PFSK-1 (cell line): ENCODE measurements at regions not wholly inside any gene's neighbourhood (a gene's known extent, or its start where the extent isn't known, plus 50 kb on each side); places are given as distances from the start of the nearest gene placed in this dataset.

Experiments used
- FOXP2 ChIP-seq: optimal IDR thresholded peaks from 2 replicates; pipeline ENCODE3; 2011; ENCODE audit warnings: borderline replicate concordance, control low read depth, inconsistent platforms; ENCODE audit not compliant: insufficient read depth; ENCODE audit errors: extremely low read length, extremely low read depth
- POLR2AphosphoS5 ChIP-seq: IDR thresholded peaks from 2 replicates; pipeline ENCODE4 v1.6.1; 2012; ENCODE audit warnings: low read depth, mild to moderate bottlenecking, control low read depth, low read length, moderate library complexity
- SIN3A ChIP-seq: IDR thresholded peaks from 2 replicates; pipeline ENCODE4 v1.6.1; 2012; ENCODE audit warnings: mild to moderate bottlenecking, low read length, moderate library complexity, borderline replicate concordance; ENCODE audit not compliant: insufficient read depth
- TAF1 ChIP-seq: IDR thresholded peaks from 2 replicates; pipeline ENCODE4 v1.6.1; 2012; ENCODE audit warnings: low read length, control low read depth, borderline replicate concordance; ENCODE audit not compliant: insufficient read depth
- TF ChIP-seq, protein P1 (sequence below), 2 experiments: IDR thresholded peaks; 2 replicates each; pipeline versions ENCODE4 v1.6.1 to v1.8.0; 2011 to 2012; ENCODE audit warnings: low read depth in 2 of 2, low read length in 2 of 2, control low read depth in 1 of 2, inconsistent platforms in 1 of 2, mild to moderate bottlenecking in 1 of 2, moderate library complexity in 1 of 2; ENCODE audit not compliant: insufficient read depth in 1 of 2

DNA sequence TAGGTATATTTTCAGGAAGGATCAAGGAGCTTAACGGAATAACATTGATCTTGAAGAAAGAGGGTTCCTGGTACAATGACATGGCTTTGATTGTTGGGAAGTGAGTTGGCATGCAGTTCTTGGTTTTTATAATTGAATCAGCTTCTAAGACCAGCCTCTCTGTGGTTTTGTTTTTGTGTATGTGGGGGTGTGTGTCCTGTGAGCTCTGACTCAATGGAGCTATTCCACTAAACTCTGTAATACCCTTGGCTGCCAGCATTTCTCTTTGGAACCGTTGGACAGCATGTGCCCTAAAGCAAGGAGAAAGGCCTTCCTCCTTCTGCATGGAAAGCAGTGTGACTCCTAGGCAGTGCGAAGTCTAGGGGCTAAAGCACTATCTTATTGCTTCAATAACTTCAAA, 124.8 kb downstream of the EDEM1 start:
- TF ChIP-seq FOXP2 = no peak
- TF ChIP-seq, protein P1, sequence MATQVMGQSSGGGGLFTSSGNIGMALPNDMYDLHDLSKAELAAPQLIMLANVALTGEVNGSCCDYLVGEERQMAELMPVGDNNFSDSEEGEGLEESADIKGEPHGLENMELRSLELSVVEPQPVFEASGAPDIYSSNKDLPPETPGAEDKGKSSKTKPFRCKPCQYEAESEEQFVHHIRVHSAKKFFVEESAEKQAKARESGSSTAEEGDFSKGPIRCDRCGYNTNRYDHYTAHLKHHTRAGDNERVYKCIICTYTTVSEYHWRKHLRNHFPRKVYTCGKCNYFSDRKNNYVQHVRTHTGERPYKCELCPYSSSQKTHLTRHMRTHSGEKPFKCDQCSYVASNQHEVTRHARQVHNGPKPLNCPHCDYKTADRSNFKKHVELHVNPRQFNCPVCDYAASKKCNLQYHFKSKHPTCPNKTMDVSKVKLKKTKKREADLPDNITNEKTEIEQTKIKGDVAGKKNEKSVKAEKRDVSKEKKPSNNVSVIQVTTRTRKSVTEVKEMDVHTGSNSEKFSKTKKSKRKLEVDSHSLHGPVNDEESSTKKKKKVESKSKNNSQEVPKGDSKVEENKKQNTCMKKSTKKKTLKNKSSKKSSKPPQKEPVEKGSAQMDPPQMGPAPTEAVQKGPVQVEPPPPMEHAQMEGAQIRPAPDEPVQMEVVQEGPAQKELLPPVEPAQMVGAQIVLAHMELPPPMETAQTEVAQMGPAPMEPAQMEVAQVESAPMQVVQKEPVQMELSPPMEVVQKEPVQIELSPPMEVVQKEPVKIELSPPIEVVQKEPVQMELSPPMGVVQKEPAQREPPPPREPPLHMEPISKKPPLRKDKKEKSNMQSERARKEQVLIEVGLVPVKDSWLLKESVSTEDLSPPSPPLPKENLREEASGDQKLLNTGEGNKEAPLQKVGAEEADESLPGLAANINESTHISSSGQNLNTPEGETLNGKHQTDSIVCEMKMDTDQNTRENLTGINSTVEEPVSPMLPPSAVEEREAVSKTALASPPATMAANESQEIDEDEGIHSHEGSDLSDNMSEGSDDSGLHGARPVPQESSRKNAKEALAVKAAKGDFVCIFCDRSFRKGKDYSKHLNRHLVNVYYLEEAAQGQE (IDR thresholded peaks at IDR 0.05; ENCODE audit: insufficient read depth in 1 of 2, low read depth in 2 of 2, low read length in 2 of 2) = no peak
- no peak for TF ChIP-seq SIN3A
- no peak for TF ChIP-seq TAF1
- no peak for TF ChIP-seq POLR2AphosphoS5

DNA sequence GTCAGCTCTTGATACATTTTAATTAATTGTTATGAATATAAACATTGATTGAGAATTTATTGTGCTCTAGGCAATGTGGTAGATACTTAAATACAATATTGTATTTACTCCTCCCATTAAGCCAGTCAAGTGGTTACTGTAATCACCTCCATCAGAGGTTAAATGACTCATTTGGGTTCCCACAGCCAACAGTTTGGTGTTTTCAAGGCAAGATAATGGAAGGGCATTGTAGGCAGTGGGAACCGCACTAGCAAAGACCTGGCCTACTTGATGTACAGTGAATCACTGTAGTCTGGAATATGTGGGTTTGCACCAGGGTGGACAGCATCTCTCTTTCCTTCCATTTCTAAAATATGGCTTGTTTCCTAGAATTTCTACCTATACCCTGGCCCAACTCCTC, 127.4 kb downstream of the EDEM1 start:
- TF ChIP-seq SIN3A (no peak), TAF1 (no peak), POLR2AphosphoS5 (no peak), FOXP2 (no peak)
- TF ChIP-seq, protein P1 (IDR thresholded peaks at IDR 0.05; ENCODE audit: insufficient read depth in 1 of 2, low read depth in 2 of 2, low read length in 2 of 2) = no peak

DNA sequence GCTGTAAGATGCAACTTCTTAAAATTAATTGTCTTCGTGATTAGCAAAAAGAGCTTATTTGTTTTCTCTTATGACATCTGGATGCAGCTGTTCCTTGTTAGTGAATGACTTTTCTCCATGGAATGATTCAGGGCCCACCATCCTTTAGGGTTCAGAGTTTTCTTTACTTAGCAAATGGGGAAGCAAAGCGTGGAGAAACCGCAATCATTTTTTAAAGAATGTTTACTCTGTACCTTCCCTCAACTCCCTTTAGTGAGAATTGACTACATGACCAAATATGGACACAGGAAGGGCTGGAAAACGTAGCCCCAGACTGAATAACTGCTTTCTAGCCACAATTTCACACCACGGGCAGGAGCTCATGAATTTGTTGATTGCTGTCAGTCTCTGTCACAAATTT, 130.1 kb downstream of the EDEM1 start:
- TF ChIP-seq SIN3A (no peak), POLR2AphosphoS5 (no peak), FOXP2 (no peak), TAF1 (no peak)
- TF ChIP-seq, protein P1 (IDR thresholded peaks at IDR 0.05; ENCODE audit: insufficient read depth in 1 of 2, low read depth in 2 of 2, low read length in 2 of 2) = no peak

DNA sequence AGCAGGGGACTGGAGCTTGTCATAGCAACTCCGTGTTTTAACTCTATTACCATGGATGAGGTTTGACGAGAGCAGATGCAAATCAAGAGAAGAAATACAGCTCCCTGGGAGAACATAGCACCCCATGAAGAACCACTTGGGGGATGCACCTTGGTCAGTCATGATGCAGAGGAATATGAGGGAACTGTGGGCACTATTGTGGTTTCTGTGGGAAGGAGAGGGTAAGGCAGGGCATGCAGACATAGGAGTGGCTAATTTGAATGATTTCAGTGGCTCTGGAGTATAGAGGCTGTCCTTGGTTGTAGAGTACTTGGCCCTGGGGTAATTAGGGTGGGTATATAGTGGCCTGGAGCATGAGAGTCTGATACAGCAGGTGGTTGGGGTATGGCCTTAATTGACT, 131.9 kb downstream of the EDEM1 start:
- TF ChIP-seq SIN3A (no peak), FOXP2 (no peak)

DNA sequence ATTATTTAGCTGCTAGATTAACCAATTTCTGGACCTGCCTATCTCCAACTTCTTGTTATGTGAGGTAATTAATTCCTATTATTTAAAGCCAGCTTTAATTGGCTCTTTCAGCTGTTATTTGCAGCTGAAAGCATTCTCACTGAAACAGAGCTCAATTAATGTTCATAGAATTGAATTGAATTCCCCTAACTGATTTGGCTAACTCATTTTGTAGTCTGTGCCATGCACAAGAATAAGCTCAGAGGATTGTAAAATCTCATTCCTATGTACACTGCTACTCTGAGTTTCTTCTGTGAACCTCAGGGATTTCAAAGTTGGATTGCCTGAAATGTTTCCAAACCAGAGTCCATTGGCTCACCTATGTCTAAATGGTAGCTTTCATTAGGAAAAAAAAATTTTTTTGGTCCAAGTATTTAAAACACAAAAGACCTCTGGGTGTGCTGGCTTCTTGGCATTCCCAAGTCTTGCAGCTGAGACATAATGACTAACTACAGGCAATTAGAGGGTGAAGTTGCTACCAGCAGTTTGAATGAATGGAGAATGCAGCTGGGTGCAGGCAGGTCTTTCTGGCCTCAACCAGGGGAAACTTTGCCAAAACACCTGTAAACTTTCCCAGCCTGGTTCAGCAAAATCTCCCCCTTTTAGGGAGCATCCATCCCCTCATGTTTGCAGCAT, 134.3 kb downstream of the EDEM1 start:
- no peak for TF ChIP-seq TAF1
- no peak for TF ChIP-seq SIN3A
- TF ChIP-seq POLR2AphosphoS5 = no peak
- TF ChIP-seq, protein P1 (IDR thresholded peaks at IDR 0.05; ENCODE audit: insufficient read depth in 1 of 2, low read depth in 2 of 2, low read length in 2 of 2) = no peak
- no peak for TF ChIP-seq FOXP2

DNA sequence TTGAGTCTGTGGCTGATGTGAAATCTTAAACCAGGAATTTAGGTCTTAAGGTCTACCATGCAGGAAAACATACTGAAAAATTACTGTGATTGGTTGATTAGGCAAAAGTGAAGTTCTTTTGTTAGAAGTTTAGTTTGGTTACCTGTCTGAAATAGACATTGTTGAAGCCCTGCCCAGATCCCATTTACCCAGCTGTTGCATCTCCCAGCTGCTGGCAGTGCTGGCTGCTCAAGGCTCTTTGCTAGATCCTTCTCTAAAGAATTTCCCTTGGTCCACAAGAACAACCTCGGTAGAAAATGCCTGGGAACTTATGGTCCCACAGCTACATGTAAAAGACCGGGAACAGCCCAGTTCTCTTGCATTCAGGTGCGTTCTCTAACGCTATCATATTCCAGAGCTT, 137.3 kb downstream of the EDEM1 start:
- TF ChIP-seq, protein P1 (IDR thresholded peaks at IDR 0.05; ENCODE audit: insufficient read depth in 1 of 2, low read depth in 2 of 2, low read length in 2 of 2) = no peak
- no peak for TF ChIP-seq FOXP2
- no peak for TF ChIP-seq TAF1
- no peak for TF ChIP-seq POLR2AphosphoS5
- no peak for TF ChIP-seq SIN3A
